ENCODE measurements at regions not wholly inside any gene's neighbourhood (a gene's known extent, or its start where the extent isn't known, plus 50 kb on each side); places are given as distances from the start of the nearest gene placed in this dataset.

- Histone ChIP-seq H2AFZ (replicated peaks) (no peak overlapping the region), H3K4me3 (no peak overlapping the region), H3F3A (ENCODE audit: low read depth) (no peaks in the 10 kb centered on the region), H3K4me2 (no peak overlapping the region), H3K79me2 (ENCODE audit: low read depth) (no peaks in the 10 kb centered on the region), H3K27me3 (no peaks in the 10 kb centered on the region), H3K36me3 (no peaks in the 10 kb centered on the region), H4K20me1 (ENCODE audit: low read depth) (no peaks in the 10 kb centered on the region), H3K9me3 (ENCODE audit: low read depth) (no peaks in the 10 kb centered on the region), H3K9ac (no peak overlapping the region), H3K4me1 (no peaks in the 10 kb centered on the region), H3K27ac (no peak overlapping the region)
- DNase-seq (ENCODE audit: low spot score): no peak
- no peak overlapping the region for H3K4me3 Mint-ChIP-seq
- no peaks in the 10 kb centered on the region for H3K27me3 Mint-ChIP-seq (ENCODE audit: insufficient read depth, low read depth)
- no peak for TF ChIP-seq EZH2 (IDR thresholded peaks at IDR 0.05)
- no peak for TF ChIP-seq EZH2phosphoT487 (IDR thresholded peaks at IDR 0.05)
- no peak for TF ChIP-seq CTCF (IDR thresholded peaks at IDR 0.05)
- no peaks in the 10 kb centered on the region for H3K36me3 Mint-ChIP-seq
- peaks cover 18% of the 10 kb centered on the region for H3K4me1 Mint-ChIP-seq
- peak overlapping the region; percentile 47 for H3K27ac Mint-ChIP-seq
- H3K9me3 Mint-ChIP-seq: no peaks in the 10 kb centered on the region
These were observed 138.4 kb upstream of the CCDC68 start for GRCh38 chr18:55097456-55098170.

- H3F3A ChIP-seq (ENCODE audit: low read depth): no peaks in the 10 kb centered on the region
- TF ChIP-seq EZH2phosphoT487 (IDR thresholded peaks at IDR 0.05) (no peak), CTCF (IDR thresholded peaks at IDR 0.05) (peak; percentile 59), EZH2 (IDR thresholded peaks at IDR 0.05) (no peak)
- no peak overlapping the region for H3K9ac ChIP-seq
- H3K4me1 ChIP-seq: no peaks in the 10 kb centered on the region
- H3K4me2 ChIP-seq: no peak overlapping the region
- no peaks in the 10 kb centered on the region for H4K20me1 ChIP-seq (ENCODE audit: low read depth)
- H3K79me2 ChIP-seq (ENCODE audit: low read depth): no peaks in the 10 kb centered on the region
- no peak overlapping the region for H3K4me3 ChIP-seq
- H2AFZ ChIP-seq (replicated peaks): peak overlapping the region; percentile 86
- H3K9me3 ChIP-seq (ENCODE audit: low read depth): no peaks in the 10 kb centered on the region
- H3K27ac ChIP-seq: no peak overlapping the region
- peak; percentile 69 for DNase-seq (ENCODE audit: low spot score)
- H3K36me3 ChIP-seq: no peaks in the 10 kb centered on the region
- Mint-ChIP-seq H3K4me3 (no peak overlapping the region), H3K4me1 (peaks cover 18% of the 10 kb centered on the region), H3K9me3 (no peaks in the 10 kb centered on the region), H3K27ac (no peak overlapping the region), H3K36me3 (no peaks in the 10 kb centered on the region), H3K27me3 (ENCODE audit: insufficient read depth, low read depth) (no peaks in the 10 kb centered on the region)
- no peaks in the 10 kb centered on the region for H3K27me3 ChIP-seq
These were observed 137.1 kb upstream of the CCDC68 start for GRCh38 chr18:55096263-55096951.

GRCh38 chr18:55095584-55095983 lies 136.3 kb upstream of the CCDC68 start:
- H3K27me3 ChIP-seq: no peaks in the 10 kb centered on the region
- H3K36me3 Mint-ChIP-seq: no peaks in the 10 kb centered on the region
- H3K9me3 Mint-ChIP-seq: no peaks in the 10 kb centered on the region
- DNase-seq (ENCODE audit: low spot score): no peak
- no peaks in the 10 kb centered on the region for H3F3A ChIP-seq (ENCODE audit: low read depth)
- H4K20me1 ChIP-seq (ENCODE audit: low read depth): no peaks in the 10 kb centered on the region
- H3K36me3 ChIP-seq: no peaks in the 10 kb centered on the region
- no peak overlapping the region for H3K27ac ChIP-seq
- TF ChIP-seq EZH2 (IDR thresholded peaks at IDR 0.05) (no peak), CTCF (IDR thresholded peaks at IDR 0.05) (no peak), EZH2phosphoT487 (IDR thresholded peaks at IDR 0.05) (no peak)
- H3K27ac Mint-ChIP-seq: no peak overlapping the region
- no peak overlapping the region for H3K4me3 ChIP-seq
- H2AFZ ChIP-seq (replicated peaks): no peak overlapping the region
- no peak overlapping the region for H3K4me3 Mint-ChIP-seq
- H3K9me3 ChIP-seq (ENCODE audit: low read depth): no peaks in the 10 kb centered on the region
- no peaks in the 10 kb centered on the region for H3K4me1 ChIP-seq
- no peak overlapping the region for H3K9ac ChIP-seq
- no peak overlapping the region for H3K4me2 ChIP-seq
- no peaks in the 10 kb centered on the region for H3K79me2 ChIP-seq (ENCODE audit: low read depth)
- H3K27me3 Mint-ChIP-seq (ENCODE audit: insufficient read depth, low read depth): no peaks in the 10 kb centered on the region
- H3K4me1 Mint-ChIP-seq: peaks cover 18% of the 10 kb centered on the region

Measured in neural progenitor cell (in vitro differentiated cells).